ENCODE measurements at regions not wholly inside any gene's neighbourhood (a gene's known extent, or its start where the extent isn't known, plus 50 kb on each side); places are given as distances from the start of the nearest gene placed in this dataset.

- TF ChIP-seq ARNT (IDR thresholded peaks at IDR 0.05) (no peak), SP1 (IDR thresholded peaks at IDR 0.05) (no peak), FOXK2 (IDR thresholded peaks at IDR 0.05) (no peak), ELF4 (IDR thresholded peaks at IDR 0.05) (no peak), FOXM1 (IDR thresholded peaks at IDR 0.05; ENCODE audit: borderline replicate concordance) (no peak), PKNOX1 (IDR thresholded peaks at IDR 0.05) (no peak), L3MBTL2 (conservative IDR thresholded peaks at IDR 0.05) (no peak), BHLHE40 (IDR thresholded peaks at IDR 0.05; ENCODE audit: borderline replicate concordance) (no peak), NFRKB (IDR thresholded peaks at IDR 0.05) (no peak), LEF1 (IDR thresholded peaks at IDR 0.05; ENCODE audit: borderline replicate concordance) (no peak), TARDBP (IDR thresholded peaks at IDR 0.05) (no peak), HDGF (IDR thresholded peaks at IDR 0.05; ENCODE audit: borderline replicate concordance) (no peak), CTBP1 (IDR thresholded peaks at IDR 0.05; ENCODE audit: borderline replicate concordance) (no peak), ZNF384 (IDR thresholded peaks at IDR 0.05) (no peak), SUZ12 (IDR thresholded peaks at IDR 0.05) (no peak), FOXA1 (IDR thresholded peaks at IDR 0.05) (no peak)
- ChIA-PET POLR2A (no interaction called here), CTCF (no interaction called here)
These were observed 225.1 kb downstream of the TMEM182 start for GRCh38 chr2:102986826-102987490.

GRCh38 chr2:102992607-102993006, 230.8 kb downstream of the TMEM182 start:
- no peak for TF ChIP-seq BHLHE40 (IDR thresholded peaks at IDR 0.05; ENCODE audit: borderline replicate concordance)
- no peak for TF ChIP-seq L3MBTL2 (conservative IDR thresholded peaks at IDR 0.05)
- no peak for TF ChIP-seq ZNF384 (IDR thresholded peaks at IDR 0.05)
- TF ChIP-seq TARDBP (IDR thresholded peaks at IDR 0.05): no peak
- TF ChIP-seq SP1 (IDR thresholded peaks at IDR 0.05): no peak
- no peak for TF ChIP-seq LEF1 (IDR thresholded peaks at IDR 0.05; ENCODE audit: borderline replicate concordance)
- no peak for TF ChIP-seq FOXA1 (IDR thresholded peaks at IDR 0.05)
- TF ChIP-seq HDGF (IDR thresholded peaks at IDR 0.05; ENCODE audit: borderline replicate concordance): no peak
- no peak for TF ChIP-seq PKNOX1 (IDR thresholded peaks at IDR 0.05)
- TF ChIP-seq FOXK2 (IDR thresholded peaks at IDR 0.05): no peak
- TF ChIP-seq SUZ12 (IDR thresholded peaks at IDR 0.05): no peak
- no peak for TF ChIP-seq NFRKB (IDR thresholded peaks at IDR 0.05)
- no peak for TF ChIP-seq CTBP1 (IDR thresholded peaks at IDR 0.05; ENCODE audit: borderline replicate concordance)
- TF ChIP-seq FOXM1 (IDR thresholded peaks at IDR 0.05; ENCODE audit: borderline replicate concordance): no peak
- TF ChIP-seq ARNT (IDR thresholded peaks at IDR 0.05): no peak
- no peak for TF ChIP-seq ELF4 (IDR thresholded peaks at IDR 0.05)
- DNase-seq (ENCODE audit: extremely low spot score): no peak
- POLR2A ChIA-PET: no interaction called here
- CTCF ChIA-PET: no interaction called here

More at GRCh38 chr2:102986826-102987490, 225.1 kb downstream of the TMEM182 start:
- no peak for DNase-seq (ENCODE audit: extremely low spot score)

GRCh38 chr2:102999958-103000357, 238.1 kb downstream of the TMEM182 start:
- TF ChIP-seq SP1 (IDR thresholded peaks at IDR 0.05): no peak
- TF ChIP-seq LEF1 (IDR thresholded peaks at IDR 0.05; ENCODE audit: borderline replicate concordance): no peak
- TF ChIP-seq NFRKB (IDR thresholded peaks at IDR 0.05): no peak
- TF ChIP-seq ELF4 (IDR thresholded peaks at IDR 0.05): no peak
- TF ChIP-seq PKNOX1 (IDR thresholded peaks at IDR 0.05): no peak
- no peak for TF ChIP-seq FOXK2 (IDR thresholded peaks at IDR 0.05)
- TF ChIP-seq ARNT (IDR thresholded peaks at IDR 0.05): no peak
- no peak for TF ChIP-seq ZNF384 (IDR thresholded peaks at IDR 0.05)
- no peak for TF ChIP-seq FOXM1 (IDR thresholded peaks at IDR 0.05; ENCODE audit: borderline replicate concordance)
- no peak for TF ChIP-seq TARDBP (IDR thresholded peaks at IDR 0.05)
- no peak for TF ChIP-seq CTBP1 (IDR thresholded peaks at IDR 0.05; ENCODE audit: borderline replicate concordance)
- POLR2A ChIA-PET: no interaction called here
- DNase-seq (ENCODE audit: extremely low spot score): no peak
- CTCF ChIA-PET: no interaction called here

GRCh38 chr2:103002954-103003353, 241.1 kb downstream of the TMEM182 start:
- ChIA-PET POLR2A (no interaction called here), CTCF (no interaction called here)
- TF ChIP-seq ARNT (IDR thresholded peaks at IDR 0.05) (no peak), ELF4 (IDR thresholded peaks at IDR 0.05) (no peak), TARDBP (IDR thresholded peaks at IDR 0.05) (no peak), CTBP1 (IDR thresholded peaks at IDR 0.05; ENCODE audit: borderline replicate concordance) (no peak), NFRKB (IDR thresholded peaks at IDR 0.05) (no peak), FOXK2 (IDR thresholded peaks at IDR 0.05) (no peak), SP1 (IDR thresholded peaks at IDR 0.05) (no peak), FOXM1 (IDR thresholded peaks at IDR 0.05; ENCODE audit: borderline replicate concordance) (no peak), LEF1 (IDR thresholded peaks at IDR 0.05; ENCODE audit: borderline replicate concordance) (no peak)
- DNase-seq (ENCODE audit: extremely low spot score): no peak

GRCh38 chr2:103003750-103004260, 242.0 kb downstream of the TMEM182 start:
- no peak for TF ChIP-seq PKNOX1 (IDR thresholded peaks at IDR 0.05)
- no peak for TF ChIP-seq HDGF (IDR thresholded peaks at IDR 0.05; ENCODE audit: borderline replicate concordance)
- TF ChIP-seq ELF4 (IDR thresholded peaks at IDR 0.05): no peak
- TF ChIP-seq CTBP1 (IDR thresholded peaks at IDR 0.05; ENCODE audit: borderline replicate concordance): no peak
- TF ChIP-seq LEF1 (IDR thresholded peaks at IDR 0.05; ENCODE audit: borderline replicate concordance): no peak
- TF ChIP-seq ZNF384 (IDR thresholded peaks at IDR 0.05): no peak
- no peak for TF ChIP-seq FOXK2 (IDR thresholded peaks at IDR 0.05)
- no peak for TF ChIP-seq FOXM1 (IDR thresholded peaks at IDR 0.05; ENCODE audit: borderline replicate concordance)
- TF ChIP-seq L3MBTL2 (conservative IDR thresholded peaks at IDR 0.05): no peak
- TF ChIP-seq ARNT (IDR thresholded peaks at IDR 0.05): no peak
- no peak for TF ChIP-seq SP1 (IDR thresholded peaks at IDR 0.05)
- no peak for TF ChIP-seq BHLHE40 (IDR thresholded peaks at IDR 0.05; ENCODE audit: borderline replicate concordance)
- no peak for TF ChIP-seq NFRKB (IDR thresholded peaks at IDR 0.05)
- TF ChIP-seq TARDBP (IDR thresholded peaks at IDR 0.05): no peak
- no peak for TF ChIP-seq FOXA1 (IDR thresholded peaks at IDR 0.05)
- DNase-seq (ENCODE audit: extremely low spot score): no peak
- POLR2A ChIA-PET: no interaction called here
- CTCF ChIA-PET: no interaction called here
